OCI-M1 (cell line): ENCODE measurements at regions not wholly inside any gene's neighbourhood (a gene's known extent, or its start where the extent isn't known, plus 50 kb on each side); places are given as distances from the start of the nearest gene placed in this dataset.
"Not testable (repeated sequence)": the region's sequence is repeated elsewhere in the genome, so short reads cannot be mapped to it uniquely, and the experiment has no call there.

Source experiments
- DNase-seq: peaks from one replicate; lab custom pipeline; 2025; lab: John Stamatoyannopoulos, UW

- no peak for DNase-seq
These were observed 143.9 kb upstream of the ZNF366 start for GRCh38 chr5:72651109-72651508.

- peak; percentile 33 for DNase-seq
These were observed 142.2 kb upstream of the ZNF366 start for GRCh38 chr5:72649449-72649848.

GRCh38 chr5:72648480-72648879, 141.3 kb upstream of the ZNF366 start:
- DNase-seq = no peak

DNA sequence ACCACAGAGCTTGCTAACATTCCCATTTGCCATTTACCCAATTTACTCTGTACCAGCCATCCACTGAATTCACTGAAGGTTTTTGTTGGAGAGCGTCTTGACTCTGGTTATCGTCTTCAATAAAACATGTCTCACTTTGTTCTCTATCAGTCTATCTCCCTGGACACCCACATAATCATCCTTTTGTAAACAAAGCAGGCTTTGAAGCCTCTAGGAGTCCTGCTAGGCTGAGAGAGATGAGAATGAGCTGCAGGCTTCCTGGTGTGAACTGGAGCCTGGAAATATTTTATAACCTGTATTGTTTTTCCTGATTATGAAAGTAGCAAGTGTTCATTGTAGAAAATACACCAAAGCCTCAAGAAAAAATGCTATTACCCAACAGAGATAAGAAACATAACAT, 140.6 kb upstream of the ZNF366 start:
- peak; percentile 8 for DNase-seq

GRCh38 chr5:72646246-72646866, 139.1 kb upstream of the ZNF366 start:
- DNase-seq = no peak

DNA sequence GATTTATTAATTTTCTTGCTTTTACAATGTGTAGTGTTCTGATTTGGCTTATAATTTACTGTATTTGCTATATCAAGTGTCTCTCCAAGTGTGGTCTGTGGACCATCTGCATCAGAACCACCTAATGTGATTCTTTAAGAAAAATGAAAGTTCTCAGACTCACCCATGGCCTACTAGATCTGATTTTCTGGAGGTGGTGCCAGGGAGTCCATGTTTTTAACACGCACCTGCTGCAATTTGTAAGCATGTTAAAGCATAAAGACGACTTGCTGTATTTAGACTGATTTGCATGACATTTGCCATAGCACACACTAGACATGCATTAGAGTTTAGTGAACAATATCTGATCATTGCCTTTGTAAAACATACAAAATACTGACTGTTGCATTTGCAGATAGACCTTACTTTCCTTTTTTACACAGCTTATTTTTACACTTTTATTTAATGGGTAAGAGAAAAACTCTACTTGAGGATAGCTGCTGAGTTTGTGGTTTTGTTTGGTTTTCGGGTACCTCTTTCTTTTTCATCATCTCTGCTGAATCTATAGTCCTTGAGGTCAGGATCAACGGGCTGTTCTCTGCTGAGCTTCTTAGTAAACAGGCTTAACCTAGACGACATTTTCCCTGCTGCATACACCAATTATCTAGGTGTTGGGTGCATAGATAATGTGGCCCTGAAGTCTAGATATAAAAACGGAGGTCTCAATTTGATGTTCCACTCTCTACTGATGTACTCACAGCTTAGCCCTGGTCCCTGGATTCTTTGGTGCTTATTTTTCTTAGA, 138.0 kb upstream of the ZNF366 start:
- DNase-seq = no peak

- DNase-seq = peak; percentile 16
These were observed 137.1 kb upstream of the ZNF366 start for GRCh38 chr5:72644296-72644695.

DNA sequence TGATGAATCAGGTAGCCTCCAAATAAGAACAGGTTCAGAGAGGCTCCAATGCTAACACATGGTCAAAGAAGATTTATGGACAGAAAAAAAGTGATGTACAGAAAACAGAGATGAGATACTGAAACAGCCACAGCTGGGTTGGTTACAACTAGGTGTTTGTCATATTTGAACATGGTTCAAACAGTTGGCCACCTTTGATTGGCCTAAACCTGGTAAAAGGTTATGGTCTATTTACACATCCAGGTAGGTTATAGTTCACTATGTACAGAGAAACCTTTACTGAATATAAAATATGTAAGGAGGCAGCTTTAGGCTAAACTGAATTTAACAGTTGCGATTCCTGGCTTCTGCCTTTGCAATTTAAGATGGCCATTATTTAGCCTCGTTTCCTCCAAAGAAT, 134.0 kb upstream of the ZNF366 start:
- DNase-seq = no peak

- no peak for DNase-seq
These were observed 129.8 kb upstream of the ZNF366 start for GRCh38 chr5:72637058-72637457.

GRCh38 chr5:72636565-72636964, 129.4 kb upstream of the ZNF366 start:
- not testable (repeated sequence) for DNase-seq

- no peak for DNase-seq
These were observed 127.2 kb upstream of the ZNF366 start for GRCh38 chr5:72634444-72634843.

DNA sequence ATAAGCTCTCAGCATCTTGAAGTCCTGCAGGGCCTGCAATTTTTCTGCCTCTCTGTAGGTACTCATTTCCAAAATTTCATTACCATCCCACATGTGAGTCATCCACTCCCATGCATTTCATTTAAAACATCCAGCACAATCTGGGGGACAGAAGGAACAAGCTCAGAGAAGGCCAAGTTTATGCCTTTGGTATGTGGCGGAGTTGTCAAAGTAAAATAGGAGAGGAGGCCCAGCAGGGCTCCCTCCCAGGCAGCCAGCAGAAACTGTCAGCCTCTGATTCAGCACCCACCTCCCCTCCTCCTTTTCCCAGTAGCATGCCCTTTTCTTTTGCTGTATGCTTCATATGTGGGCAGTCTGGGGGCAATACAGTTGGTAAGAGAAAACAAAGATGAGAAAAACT, 126.4 kb upstream of the ZNF366 start:
- no peak for DNase-seq

DNA sequence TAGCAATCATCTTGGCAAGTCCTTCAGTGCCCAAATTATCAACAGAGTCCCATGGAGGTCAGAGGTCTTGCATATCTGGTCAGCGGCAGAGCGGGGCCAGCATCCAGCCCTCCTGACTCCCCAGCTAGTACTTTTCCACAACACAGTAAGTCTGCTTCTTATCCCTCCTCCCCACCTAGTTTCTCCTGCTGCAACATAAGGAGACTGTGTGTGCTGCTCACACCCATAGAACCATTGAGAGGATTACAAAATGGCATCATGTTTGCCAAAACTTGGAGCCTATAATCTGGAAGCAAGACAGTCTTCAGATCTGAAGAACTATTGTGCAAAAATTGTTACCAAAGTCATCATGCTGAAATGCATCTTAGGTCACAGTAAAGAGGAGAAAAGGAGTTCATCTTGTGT, 125.8 kb upstream of the ZNF366 start:
- DNase-seq = no peak

DNA sequence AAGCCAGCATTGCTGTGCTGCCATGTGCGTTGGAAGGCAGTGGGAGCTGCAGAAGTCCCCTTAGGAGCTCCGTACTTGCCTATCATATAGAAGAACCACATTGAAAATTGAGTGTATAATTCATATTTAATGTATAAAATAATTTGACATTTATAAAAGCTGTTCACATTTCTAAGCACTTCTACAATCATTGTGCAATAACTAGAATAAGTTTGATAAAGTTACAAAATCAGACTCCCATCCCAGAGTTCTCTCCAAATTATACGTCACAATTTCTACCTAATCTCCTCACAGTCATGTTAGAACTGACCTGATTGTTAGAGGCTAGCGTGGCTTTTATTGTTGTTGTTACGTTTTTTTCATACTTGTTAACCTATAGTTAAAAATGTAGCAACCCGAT, 123.5 kb upstream of the ZNF366 start:
- DNase-seq = no peak

- no peak for DNase-seq
These were observed 122.9 kb upstream of the ZNF366 start for GRCh38 chr5:72630081-72630480.

- DNase-seq = peak; percentile 4
These were observed 121.7 kb upstream of the ZNF366 start for GRCh38 chr5:72628771-72629371.

- DNase-seq = no peak
These were observed 118.1 kb upstream of the ZNF366 start for GRCh38 chr5:72625332-72625731.

DNA sequence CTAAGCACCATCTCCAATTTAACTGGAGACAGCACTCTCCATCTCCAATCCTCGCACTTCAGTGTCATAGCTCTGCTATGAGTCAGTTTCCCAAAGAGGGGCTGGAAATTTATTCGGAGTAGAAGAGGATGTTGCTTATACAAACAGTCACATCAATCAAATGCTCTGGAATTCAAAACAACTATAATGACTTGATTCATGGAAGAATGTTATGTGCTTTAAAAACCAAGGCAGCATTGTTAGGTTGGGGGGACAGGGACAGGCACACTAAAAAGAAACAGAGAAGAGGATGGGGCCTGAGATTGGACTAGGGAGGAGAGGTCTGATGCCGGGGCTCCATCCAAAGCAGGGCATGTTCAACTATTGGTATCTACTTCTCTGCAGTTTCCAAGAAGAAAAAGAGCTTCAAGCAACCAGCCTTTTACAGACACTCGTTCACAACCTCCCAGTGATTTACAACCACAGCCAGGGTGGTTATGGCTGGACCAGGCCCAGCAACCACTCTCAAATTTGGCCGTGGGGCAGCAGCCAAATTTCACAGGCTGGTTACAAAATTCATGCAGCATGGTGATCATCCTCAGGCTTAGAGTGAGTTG, 117.5 kb upstream of the ZNF366 start:
- no peak for DNase-seq

DNA sequence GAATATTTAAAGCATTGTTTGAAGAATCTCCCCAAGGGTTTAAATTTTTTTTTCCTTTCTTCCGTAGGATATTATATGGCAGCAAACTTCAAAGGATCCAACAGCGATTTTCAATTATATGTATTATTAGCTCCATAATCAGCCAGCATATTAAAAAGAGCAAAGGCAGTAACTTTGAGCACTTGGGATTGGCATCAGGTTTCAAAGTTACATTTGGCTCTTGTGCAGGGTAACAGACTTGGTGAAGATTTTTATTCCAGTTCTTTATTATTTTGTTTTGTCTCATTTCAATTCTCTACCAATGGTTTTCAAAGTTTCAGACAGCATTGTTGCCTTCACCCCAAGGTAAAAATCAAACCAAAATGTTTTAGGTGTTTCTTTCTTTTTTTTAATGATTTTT, 116.7 kb upstream of the ZNF366 start:
- no peak for DNase-seq

DNA sequence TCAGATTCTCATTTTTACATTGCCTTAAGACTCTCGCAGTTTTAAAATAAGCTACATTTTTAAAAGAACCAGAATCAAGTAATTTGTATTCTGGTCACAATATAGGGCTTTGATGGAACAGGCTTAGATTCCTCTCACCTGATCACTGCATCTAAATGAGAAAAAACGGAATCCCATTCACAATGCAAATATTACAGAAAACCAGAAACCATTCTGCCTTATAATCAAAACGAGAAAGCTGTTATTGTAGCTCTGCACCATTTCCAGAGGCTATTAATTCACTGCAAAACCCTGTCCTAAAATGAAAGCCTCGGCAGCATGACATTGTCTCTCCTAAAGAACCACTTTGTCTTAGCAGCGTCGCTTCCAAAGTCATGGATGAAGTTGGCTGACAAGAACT, 116.1 kb upstream of the ZNF366 start:
- DNase-seq = no peak

- no peak for DNase-seq
These were observed 115.1 kb upstream of the ZNF366 start for GRCh38 chr5:72622170-72622760.

DNA sequence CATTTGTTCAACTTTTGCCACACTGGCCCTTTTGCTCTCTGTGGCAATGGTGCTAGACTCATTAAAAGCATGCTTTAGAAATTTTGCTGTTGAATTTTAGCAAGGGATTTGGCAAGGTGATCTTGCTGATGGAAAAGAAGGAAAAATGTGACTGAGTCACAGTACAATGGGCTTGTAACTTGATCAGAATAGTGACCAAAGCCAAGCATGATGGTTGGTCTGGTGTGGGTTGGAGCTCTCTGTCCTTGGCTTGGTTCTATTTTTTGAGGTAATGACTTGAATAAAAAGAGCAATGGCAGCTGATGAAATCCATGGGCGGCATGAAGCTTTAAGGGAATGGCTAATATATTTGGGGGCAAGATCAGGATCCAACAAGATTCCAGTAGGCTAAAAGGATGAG, 114.4 kb upstream of the ZNF366 start:
- DNase-seq = no peak

- no peak for DNase-seq
These were observed 112.5 kb upstream of the ZNF366 start for GRCh38 chr5:72619677-72620076.
